ENCODE measurements at regions not wholly inside any gene's neighbourhood (a gene's known extent, or its start where the extent isn't known, plus 50 kb on each side); places are given as distances from the start of the nearest gene placed in this dataset.

DNA sequence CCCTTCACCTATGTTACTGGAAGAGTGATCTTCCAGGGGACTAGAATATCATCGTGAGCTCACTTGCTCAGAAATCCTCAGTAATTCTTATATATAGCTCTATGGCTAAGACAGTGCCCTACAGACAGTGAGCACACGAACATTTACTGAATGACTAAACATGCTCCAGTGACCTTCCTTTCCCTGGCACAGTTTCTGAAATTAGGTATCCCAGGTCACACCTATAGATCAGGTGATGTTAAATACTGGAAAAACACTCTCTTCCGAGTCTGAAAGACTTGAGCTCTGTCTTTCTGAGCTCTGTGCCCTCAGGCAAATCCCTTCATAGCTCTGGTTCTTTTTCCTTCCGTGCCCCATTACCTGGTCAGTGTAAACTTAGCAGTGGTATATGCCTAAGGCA lies 239.4 kb upstream of the LRIG1 start:
- Histone ChIP-seq H3K4me2 (ENCODE audit: low read depth, low read length, poor library complexity, severe bottlenecking) (no peak overlapping the region), H3F3A (ENCODE audit: insufficient read depth) (no peaks in the 10 kb centered on the region), H3K4me3 (ENCODE audit: insufficient read depth, low read length, poor library complexity, severe bottlenecking) (no peak overlapping the region), H3K9me3 (ENCODE audit: insufficient read depth, low read length) (no peaks in the 10 kb centered on the region), H3K27me3 (ENCODE audit: low read length) (0 out of 2 replicates have a peak, but pooled peaks cover 2% of the 10 kb centered on the region), H3K9ac (ENCODE audit: low read length) (no peak overlapping the region), H3K27ac (ENCODE audit: low read depth, low read length) (no peak overlapping the region), H4K20me1 (ENCODE audit: low read depth, low read length) (no peaks in the 10 kb centered on the region), H3K9me2 (replicated peaks; ENCODE audit: insufficient read depth, low read length) (no peaks in the 10 kb centered on the region), H2AFZ (ENCODE audit: low read depth, low read length, severe bottlenecking) (no peak overlapping the region), H3K79me2 (ENCODE audit: insufficient read depth, low read length) (no peaks in the 10 kb centered on the region), H3K36me3 (ENCODE audit: low read length) (no peaks in the 10 kb centered on the region)
- no peak for TF ChIP-seq EZH2phosphoT487 (conservative IDR thresholded peaks at IDR 0.05; ENCODE audit: low read length)
- TF ChIP-seq, protein P1, sequence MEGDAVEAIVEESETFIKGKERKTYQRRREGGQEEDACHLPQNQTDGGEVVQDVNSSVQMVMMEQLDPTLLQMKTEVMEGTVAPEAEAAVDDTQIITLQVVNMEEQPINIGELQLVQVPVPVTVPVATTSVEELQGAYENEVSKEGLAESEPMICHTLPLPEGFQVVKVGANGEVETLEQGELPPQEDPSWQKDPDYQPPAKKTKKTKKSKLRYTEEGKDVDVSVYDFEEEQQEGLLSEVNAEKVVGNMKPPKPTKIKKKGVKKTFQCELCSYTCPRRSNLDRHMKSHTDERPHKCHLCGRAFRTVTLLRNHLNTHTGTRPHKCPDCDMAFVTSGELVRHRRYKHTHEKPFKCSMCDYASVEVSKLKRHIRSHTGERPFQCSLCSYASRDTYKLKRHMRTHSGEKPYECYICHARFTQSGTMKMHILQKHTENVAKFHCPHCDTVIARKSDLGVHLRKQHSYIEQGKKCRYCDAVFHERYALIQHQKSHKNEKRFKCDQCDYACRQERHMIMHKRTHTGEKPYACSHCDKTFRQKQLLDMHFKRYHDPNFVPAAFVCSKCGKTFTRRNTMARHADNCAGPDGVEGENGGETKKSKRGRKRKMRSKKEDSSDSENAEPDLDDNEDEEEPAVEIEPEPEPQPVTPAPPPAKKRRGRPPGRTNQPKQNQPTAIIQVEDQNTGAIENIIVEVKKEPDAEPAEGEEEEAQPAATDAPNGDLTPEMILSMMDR (IDR thresholded peaks at IDR 0.05; ENCODE audit: insufficient read depth, low read length, poor library complexity, severe bottlenecking) = no peak

DNA sequence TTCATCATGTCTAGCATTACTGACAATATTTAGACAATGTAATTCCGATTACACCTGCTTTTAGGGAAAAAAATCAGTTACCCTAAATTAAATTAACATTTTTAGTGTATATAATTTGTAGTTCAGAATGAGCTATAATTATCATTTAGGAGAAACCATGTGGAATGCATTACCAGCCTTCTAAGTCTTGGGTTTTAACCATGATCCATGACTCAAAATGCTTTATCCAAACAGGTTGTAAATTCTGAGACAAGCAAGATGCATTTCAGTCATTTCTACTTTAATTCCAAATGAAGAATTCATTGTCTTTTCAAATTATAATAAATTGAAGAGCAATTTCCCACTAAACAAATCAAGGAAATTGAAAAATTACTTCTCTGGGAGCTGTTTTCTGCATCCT lies 243.7 kb upstream of the LRIG1 start:
- Histone ChIP-seq H3K27ac (ENCODE audit: low read depth, low read length) (no peak overlapping the region), H3K9me3 (ENCODE audit: insufficient read depth, low read length) (no peaks in the 10 kb centered on the region), H3K79me2 (ENCODE audit: insufficient read depth, low read length) (no peaks in the 10 kb centered on the region), H3K9ac (ENCODE audit: low read length) (no peak overlapping the region), H2AFZ (ENCODE audit: low read depth, low read length, severe bottlenecking) (no peak overlapping the region), H3K4me2 (ENCODE audit: low read depth, low read length, poor library complexity, severe bottlenecking) (no peak overlapping the region), H3K4me3 (ENCODE audit: insufficient read depth, low read length, poor library complexity, severe bottlenecking) (no peak overlapping the region), H3K27me3 (ENCODE audit: low read length) (0 out of 2 replicates have a peak, but pooled peaks cover 2% of the 10 kb centered on the region), H3K36me3 (ENCODE audit: low read length) (no peaks in the 10 kb centered on the region), H3K9me2 (replicated peaks; ENCODE audit: insufficient read depth, low read length) (no peaks in the 10 kb centered on the region), H3F3A (ENCODE audit: insufficient read depth) (no peaks in the 10 kb centered on the region), H4K20me1 (ENCODE audit: low read depth, low read length) (no peaks in the 10 kb centered on the region)
- no peak for TF ChIP-seq EZH2phosphoT487 (conservative IDR thresholded peaks at IDR 0.05; ENCODE audit: low read length)
- TF ChIP-seq, protein P1 (IDR thresholded peaks at IDR 0.05; ENCODE audit: insufficient read depth, low read length, poor library complexity, severe bottlenecking) = no peak

DNA sequence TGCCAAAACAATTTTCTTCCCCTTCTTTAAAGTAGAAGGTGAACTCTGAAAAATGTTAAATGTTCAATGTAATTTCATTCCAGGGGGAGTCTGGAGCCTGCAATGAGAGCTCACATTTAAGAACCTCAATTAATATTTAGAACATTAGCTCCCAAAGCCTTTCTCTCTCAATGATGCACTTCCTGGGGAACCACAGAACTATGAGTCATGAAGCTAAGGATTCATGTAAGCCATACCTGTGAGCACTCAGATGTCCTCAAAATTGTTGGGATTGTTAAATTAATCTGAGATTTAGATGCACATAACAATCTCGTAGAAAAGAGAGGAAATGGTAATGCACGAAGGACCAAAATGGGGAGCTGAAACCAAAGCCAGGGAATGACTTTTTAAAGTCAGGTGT lies 244.2 kb upstream of the LRIG1 start:
- Histone ChIP-seq H3K79me2 (ENCODE audit: insufficient read depth, low read length) (no peaks in the 10 kb centered on the region), H3K27me3 (ENCODE audit: low read length) (0 out of 2 replicates have a peak, but pooled peaks cover 2% of the 10 kb centered on the region), H3K4me2 (ENCODE audit: low read depth, low read length, poor library complexity, severe bottlenecking) (no peak overlapping the region), H3K27ac (ENCODE audit: low read depth, low read length) (no peak overlapping the region), H3K9me2 (replicated peaks; ENCODE audit: insufficient read depth, low read length) (no peaks in the 10 kb centered on the region), H3F3A (ENCODE audit: insufficient read depth) (no peaks in the 10 kb centered on the region), H3K9me3 (ENCODE audit: insufficient read depth, low read length) (no peaks in the 10 kb centered on the region), H4K20me1 (ENCODE audit: low read depth, low read length) (no peaks in the 10 kb centered on the region), H3K9ac (ENCODE audit: low read length) (no peak overlapping the region), H2AFZ (ENCODE audit: low read depth, low read length, severe bottlenecking) (no peak overlapping the region), H3K36me3 (ENCODE audit: low read length) (no peaks in the 10 kb centered on the region), H3K4me3 (ENCODE audit: insufficient read depth, low read length, poor library complexity, severe bottlenecking) (no peak overlapping the region)
- TF ChIP-seq EZH2phosphoT487 (conservative IDR thresholded peaks at IDR 0.05; ENCODE audit: low read length) = no peak
- TF ChIP-seq, protein P1 (IDR thresholded peaks at IDR 0.05; ENCODE audit: insufficient read depth, low read length, poor library complexity, severe bottlenecking) = no peak

Measured in SU-DHL-6 (cell line).